Panc1 (cell line): ENCODE measurements at regions not wholly inside any gene's neighbourhood (a gene's known extent, or its start where the extent isn't known, plus 50 kb on each side); places are given as distances from the start of the nearest gene placed in this dataset.

Source experiments
- ATAC-seq: fragments of 200-7000 bp; cut with Tn5 transposase; 2 replicates; pipeline ENCODE4 v1.9.1; 2020; ENCODE audit warnings: mild to moderate bottlenecking, moderate library complexity
- BruUV-seq: library from RNA; stranded (reverse); fragments of 400-500 nt; replicated peaks from 2 replicates; lab custom pipeline; 2021; lab: Mats Ljungman, UMichigan
- CTCF ChIA-PET: fragments of 300-600 bp; sonication (Branson Sonifier 250); formaldehyde crosslinking; loops from one replicate; lab custom pipeline; 2022; ENCODE audit warnings: antibody characterized with exemption; lab: Charles Lee
- POLR2A ChIA-PET: fragments of 300-600 bp; sonication (Branson Sonifier 250); formaldehyde crosslinking; loops from one replicate; lab custom pipeline; 2022; ENCODE audit warnings: antibody characterized with exemption; lab: Charles Lee
- DNase-seq: peaks from one replicate; pipeline ENCODE4 v3.0.0-alpha.2; 2010; ENCODE audit warnings: low read depth, low spot score
- H3K27ac ChIP-seq: 2 replicates; pipeline ENCODE4 v1.5.1; 2011; ENCODE audit warnings: mild to moderate bottlenecking, low read length, inconsistent platforms
- H3K27me3 ChIP-seq: fragments of 200-500 bp; sonication (Bioruptor generic); 2 replicates; pipeline ENCODE4 v1.6.0; 2014; ENCODE audit warnings: low read length, inconsistent platforms; ENCODE audit not compliant: control insufficient read depth, insufficient read depth
- H3K36me3 ChIP-seq: fragments of 200-500 bp; sonication (Bioruptor generic); 2 replicates; pipeline ENCODE4 v1.5.1; 2014; ENCODE audit warnings: inconsistent platforms, mild to moderate bottlenecking, low read length, moderate library complexity; ENCODE audit not compliant: control insufficient read depth, insufficient read depth
- H3K4me1 ChIP-seq: 2 replicates; pipeline ENCODE4 v1.5.1; 2011; ENCODE audit warnings: inconsistent platforms, mild to moderate bottlenecking, low read length, moderate library complexity; ENCODE audit not compliant: control insufficient read depth, insufficient read depth
- H3K4me3 ChIP-seq, 2 experiments: 2 replicates each; pipeline ENCODE4 v1.5.1; 2011 to 2012; ENCODE audit warnings: low read depth in 2 of 2, low read length in 2 of 2, mild to moderate bottlenecking in 2 of 2, inconsistent platforms in 1 of 2, moderate library complexity in 1 of 2
- H3K9me3 ChIP-seq: fragments of 200-500 bp; sonication (Bioruptor generic); 2 replicates; pipeline ENCODE4 v1.5.1; 2014; ENCODE audit warnings: low read depth, mild to moderate bottlenecking, inconsistent platforms, low read length, moderate library complexity; ENCODE audit not compliant: control insufficient read depth, insufficient read depth
- CTCF ChIP-seq: fragments of 450-650 bp; IDR thresholded peaks from 2 replicates; pipeline ENCODE4 v1.5.1; 2017; ENCODE audit warnings: mild to moderate bottlenecking
- POLR2AphosphoS5 ChIP-seq: IDR thresholded peaks from 2 replicates; pipeline ENCODE4 v1.6.1; 2012; ENCODE audit warnings: mild to moderate bottlenecking, low read depth, low read length, moderate library complexity
- SIN3A ChIP-seq: IDR thresholded peaks from 2 replicates; pipeline ENCODE4 v1.6.1; 2012; ENCODE audit warnings: low read depth, mild to moderate bottlenecking, low read length, moderate library complexity, borderline replicate concordance; ENCODE audit not compliant: insufficient read depth
- TCF7L2 ChIP-seq: IDR thresholded peaks from 2 replicates; pipeline ENCODE4 v1.6.1; 2011; ENCODE audit warnings: mild to moderate bottlenecking, low read depth, low read length, inconsistent platforms
- in situ Hi-C: cut with HindIII; loops from 2 replicates; pipeline ENCODE4 v1.10.0; 2016; ENCODE audit warnings: low sequenced_read_pairs, low pct_unique_long_range_greater_than_20kb
- intact Hi-C: fragments of 100-400 bp; cut with micrococcal nuclease; formaldehyde crosslinking; loops from one replicate; pipeline ENCODE4 v1.10.0; 2022; ENCODE audit not compliant: unreplicated experiment
- TF ChIP-seq, protein P1 (sequence below), 2 experiments: IDR thresholded peaks; 2 replicates each; pipeline ENCODE4 v1.6.1; 2011 to 2012; ENCODE audit warnings: low read depth in 2 of 2, control low read depth in 1 of 2, low read length in 1 of 2, mild to moderate bottlenecking in 1 of 2, moderate library complexity in 1 of 2; ENCODE audit not compliant: insufficient read depth in 1 of 2

DNA sequence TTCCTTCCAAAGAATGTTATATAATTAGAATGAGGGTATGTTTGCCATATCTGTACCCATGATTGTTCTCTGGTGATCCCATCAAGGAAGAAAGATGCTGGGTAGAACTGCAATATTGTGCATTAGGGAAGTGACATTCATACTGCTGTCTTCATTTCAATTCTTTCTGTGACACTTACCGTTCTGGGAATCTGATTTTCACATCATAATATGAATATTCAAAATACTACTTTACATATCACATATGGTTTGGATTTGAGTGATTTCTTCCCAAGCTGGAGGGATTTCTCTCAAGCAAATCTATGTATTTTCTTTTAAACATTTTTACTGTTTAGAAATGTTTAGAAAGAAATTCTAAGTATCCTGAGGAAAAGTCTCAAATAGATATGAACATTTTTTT, 168.4 kb upstream of the DDX18 start:
- TF ChIP-seq, protein P1, sequence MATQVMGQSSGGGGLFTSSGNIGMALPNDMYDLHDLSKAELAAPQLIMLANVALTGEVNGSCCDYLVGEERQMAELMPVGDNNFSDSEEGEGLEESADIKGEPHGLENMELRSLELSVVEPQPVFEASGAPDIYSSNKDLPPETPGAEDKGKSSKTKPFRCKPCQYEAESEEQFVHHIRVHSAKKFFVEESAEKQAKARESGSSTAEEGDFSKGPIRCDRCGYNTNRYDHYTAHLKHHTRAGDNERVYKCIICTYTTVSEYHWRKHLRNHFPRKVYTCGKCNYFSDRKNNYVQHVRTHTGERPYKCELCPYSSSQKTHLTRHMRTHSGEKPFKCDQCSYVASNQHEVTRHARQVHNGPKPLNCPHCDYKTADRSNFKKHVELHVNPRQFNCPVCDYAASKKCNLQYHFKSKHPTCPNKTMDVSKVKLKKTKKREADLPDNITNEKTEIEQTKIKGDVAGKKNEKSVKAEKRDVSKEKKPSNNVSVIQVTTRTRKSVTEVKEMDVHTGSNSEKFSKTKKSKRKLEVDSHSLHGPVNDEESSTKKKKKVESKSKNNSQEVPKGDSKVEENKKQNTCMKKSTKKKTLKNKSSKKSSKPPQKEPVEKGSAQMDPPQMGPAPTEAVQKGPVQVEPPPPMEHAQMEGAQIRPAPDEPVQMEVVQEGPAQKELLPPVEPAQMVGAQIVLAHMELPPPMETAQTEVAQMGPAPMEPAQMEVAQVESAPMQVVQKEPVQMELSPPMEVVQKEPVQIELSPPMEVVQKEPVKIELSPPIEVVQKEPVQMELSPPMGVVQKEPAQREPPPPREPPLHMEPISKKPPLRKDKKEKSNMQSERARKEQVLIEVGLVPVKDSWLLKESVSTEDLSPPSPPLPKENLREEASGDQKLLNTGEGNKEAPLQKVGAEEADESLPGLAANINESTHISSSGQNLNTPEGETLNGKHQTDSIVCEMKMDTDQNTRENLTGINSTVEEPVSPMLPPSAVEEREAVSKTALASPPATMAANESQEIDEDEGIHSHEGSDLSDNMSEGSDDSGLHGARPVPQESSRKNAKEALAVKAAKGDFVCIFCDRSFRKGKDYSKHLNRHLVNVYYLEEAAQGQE (IDR thresholded peaks at IDR 0.05; ENCODE audit: insufficient read depth in 1 of 2, low read depth in 2 of 2, low read length in 1 of 2) = no peak
- TF ChIP-seq SIN3A (no peak), TCF7L2 (no peak), CTCF (no peak)
- H3K36me3 ChIP-seq = no peaks in the 10 kb centered on the region
- H3K27me3 ChIP-seq = no peaks in the 10 kb centered on the region
- intact Hi-C loops (no loop called here), in situ Hi-C loops (no loop called here)
- ATAC-seq = no peak
- ChIA-PET CTCF (no interaction called here), POLR2A (no interaction called here)
- H3K4me3 ChIP-seq = no peak overlapping the region
- H3K4me1 ChIP-seq = no peaks in the 10 kb centered on the region
- BruUV-seq = no TSS peak
- no peak for DNase-seq
- no peaks in the 10 kb centered on the region for H3K9me3 ChIP-seq
- no peak overlapping the region for H3K27ac ChIP-seq

- no peaks in the 10 kb centered on the region for H3K36me3 ChIP-seq
- CTCF ChIA-PET = no interaction called here
- no TSS peak for BruUV-seq
- no peak overlapping the region for H3K4me3 ChIP-seq
- ATAC-seq (no peak), DNase-seq (no peak)
- H3K27me3 ChIP-seq = no peaks in the 10 kb centered on the region
- no peak overlapping the region for H3K27ac ChIP-seq
- in situ Hi-C loops = no loop called here
- TF ChIP-seq TCF7L2 (no peak), SIN3A (no peak), CTCF (no peak), POLR2AphosphoS5 (no peak)
- TF ChIP-seq, protein P1 (IDR thresholded peaks at IDR 0.05; ENCODE audit: insufficient read depth in 1 of 2, low read depth in 2 of 2, low read length in 1 of 2) = no peak
- no peaks in the 10 kb centered on the region for H3K4me1 ChIP-seq
- intact Hi-C loops = no loop called here
- POLR2A ChIA-PET = no interaction called here
- no peaks in the 10 kb centered on the region for H3K9me3 ChIP-seq
Measured at GRCh38 chr2:117646872-117647271, 167.6 kb upstream of the DDX18 start.
